ENCODE measurements at regions not wholly inside any gene's neighbourhood (a gene's known extent, or its start where the extent isn't known, plus 50 kb on each side); places are given as distances from the start of the nearest gene placed in this dataset.

- no peak overlapping the region for H2AFZ ChIP-seq (ENCODE audit: low read length)
- no peak for DNase-seq
- no peak for TF ChIP-seq CTCF (IDR thresholded peaks at IDR 0.05; ENCODE audit: low read length)
- TF ChIP-seq EZH2 (optimal IDR thresholded peaks at IDR 0.05; ENCODE audit: low read depth, low read length), result no peak
- TF ChIP-seq EZH2phosphoT487 (IDR thresholded peaks at IDR 0.05; ENCODE audit: low read length), result no peak
- H3K27me3 ChIP-seq (replicated peaks; ENCODE audit: insufficient read depth, low read length), result no peaks in the 10 kb centered on the region
- no peaks in the 10 kb centered on the region for H3K4me1 ChIP-seq (ENCODE audit: low read length)
- no peaks in the 10 kb centered on the region for H3K9me2 ChIP-seq (replicated peaks; ENCODE audit: insufficient read depth, low read length)
- no peaks in the 10 kb centered on the region for H3K36me3 ChIP-seq (replicated peaks; ENCODE audit: insufficient read depth, low read length)
- H3K9ac ChIP-seq (ENCODE audit: low read length), result no peak overlapping the region
- no peak overlapping the region for H3K27ac ChIP-seq (ENCODE audit: low read length)
- H3K79me2 ChIP-seq (ENCODE audit: low read length), result no peaks in the 10 kb centered on the region
- no peak overlapping the region for H3K4me3 ChIP-seq (ENCODE audit: low read length)
- H3K9me3 ChIP-seq (replicated peaks; ENCODE audit: insufficient read depth, low read length), result no peaks in the 10 kb centered on the region
- no peaks in the 10 kb centered on the region for H3F3A ChIP-seq (ENCODE audit: insufficient read depth, low read length)
- no peak overlapping the region for H3K4me2 ChIP-seq (ENCODE audit: low read depth, low read length)
- no peaks in the 10 kb centered on the region for H4K20me1 ChIP-seq (ENCODE audit: insufficient read depth, low read length)
Observed at GRCh38 chr3:24854748-24855147, 360.1 kb upstream of the THRB start.

- DNase-seq, result no peak
- H3K4me3 ChIP-seq (ENCODE audit: low read length), result no peak overlapping the region
- H3K9me3 ChIP-seq (replicated peaks; ENCODE audit: insufficient read depth, low read length), result no peaks in the 10 kb centered on the region
- H3K4me1 ChIP-seq (ENCODE audit: low read length), result no peaks in the 10 kb centered on the region
- H3K27ac ChIP-seq (ENCODE audit: low read length), result no peak overlapping the region
- no peaks in the 10 kb centered on the region for H3K79me2 ChIP-seq (ENCODE audit: low read length)
- no peak overlapping the region for H3K4me2 ChIP-seq (ENCODE audit: low read depth, low read length)
- no peak overlapping the region for H3K9ac ChIP-seq (ENCODE audit: low read length)
- H3F3A ChIP-seq (ENCODE audit: insufficient read depth, low read length), result no peaks in the 10 kb centered on the region
- no peaks in the 10 kb centered on the region for H3K9me2 ChIP-seq (replicated peaks; ENCODE audit: insufficient read depth, low read length)
- no peaks in the 10 kb centered on the region for H3K27me3 ChIP-seq (replicated peaks; ENCODE audit: insufficient read depth, low read length)
- no peak overlapping the region for H2AFZ ChIP-seq (ENCODE audit: low read length)
- H3K36me3 ChIP-seq (replicated peaks; ENCODE audit: insufficient read depth, low read length), result no peaks in the 10 kb centered on the region
- TF ChIP-seq EZH2phosphoT487 (IDR thresholded peaks at IDR 0.05; ENCODE audit: low read length) (no peak), CTCF (IDR thresholded peaks at IDR 0.05; ENCODE audit: low read length) (no peak), EZH2 (optimal IDR thresholded peaks at IDR 0.05; ENCODE audit: low read depth, low read length) (no peak)
- H4K20me1 ChIP-seq (ENCODE audit: insufficient read depth, low read length), result no peaks in the 10 kb centered on the region
Observed at GRCh38 chr3:24857945-24858344, 363.3 kb upstream of the THRB start.

- Histone ChIP-seq H3K27ac (ENCODE audit: low read length) (no peak overlapping the region), H3K9ac (ENCODE audit: low read length) (no peak overlapping the region), H3K9me2 (replicated peaks; ENCODE audit: insufficient read depth, low read length) (no peaks in the 10 kb centered on the region), H3K79me2 (ENCODE audit: low read length) (no peaks in the 10 kb centered on the region), H3K4me2 (ENCODE audit: low read depth, low read length) (no peak overlapping the region), H3K4me3 (ENCODE audit: low read length) (no peak overlapping the region), H3K4me1 (ENCODE audit: low read length) (no peaks in the 10 kb centered on the region), H3K9me3 (replicated peaks; ENCODE audit: insufficient read depth, low read length) (no peaks in the 10 kb centered on the region), H2AFZ (ENCODE audit: low read length) (no peak overlapping the region), H4K20me1 (ENCODE audit: insufficient read depth, low read length) (no peaks in the 10 kb centered on the region), H3F3A (ENCODE audit: insufficient read depth, low read length) (no peaks in the 10 kb centered on the region), H3K36me3 (replicated peaks; ENCODE audit: insufficient read depth, low read length) (no peaks in the 10 kb centered on the region), H3K27me3 (replicated peaks; ENCODE audit: insufficient read depth, low read length) (no peaks in the 10 kb centered on the region)
- TF ChIP-seq CTCF (IDR thresholded peaks at IDR 0.05; ENCODE audit: low read length), result no peak
- no peak for TF ChIP-seq EZH2 (optimal IDR thresholded peaks at IDR 0.05; ENCODE audit: low read depth, low read length)
- TF ChIP-seq EZH2phosphoT487 (IDR thresholded peaks at IDR 0.05; ENCODE audit: low read length), result no peak
- DNase-seq, result no peak
Observed at GRCh38 chr3:24863215-24863614, 368.6 kb upstream of the THRB start.
